ENCODE measurements at regions not wholly inside any gene's neighbourhood (a gene's known extent, or its start where the extent isn't known, plus 50 kb on each side); places are given as distances from the start of the nearest gene placed in this dataset.
A peak's percentile ranks its signal among the peaks of the same experiment; 100 is the strongest.
"Not testable (repeated sequence)": the region's sequence is repeated elsewhere in the genome, so short reads cannot be mapped to it uniquely, and the experiment has no call there.

- DNase-seq, result no peak
These were observed 112.7 kb upstream of the PTPN13 start for GRCh38 chr4:86481440-86481839.

GRCh38 chr4:86482306-86483172 lies 111.6 kb upstream of the PTPN13 start:
- no peak for DNase-seq

- no peak for DNase-seq
These were observed 111.0 kb upstream of the PTPN13 start for GRCh38 chr4:86483173-86483490.

GRCh38 chr4:86483773-86484172 lies 110.3 kb upstream of the PTPN13 start:
- no peak for DNase-seq

- no peak for DNase-seq
These were observed 109.9 kb upstream of the PTPN13 start for GRCh38 chr4:86484241-86484640.

GRCh38 chr4:86487738-86488348 lies 106.3 kb upstream of the PTPN13 start:
- no peak for DNase-seq

GRCh38 chr4:86493460-86493859 lies 100.7 kb upstream of the PTPN13 start:
- DNase-seq, result no peak

- peak in 1 of 2 donors; percentile 22 for DNase-seq
These were observed 97.7 kb upstream of the PTPN13 start for GRCh38 chr4:86496094-86497080.

- no peak for DNase-seq
These were observed 97.0 kb upstream of the PTPN13 start for GRCh38 chr4:86497131-86497530.

- peak in 1 of 2 donors; percentile 3 for DNase-seq
These were observed 95.9 kb upstream of the PTPN13 start for GRCh38 chr4:86497980-86498862.

GRCh38 chr4:86498863-86499166 lies 95.3 kb upstream of the PTPN13 start:
- DNase-seq, result no peak

- DNase-seq, result no peak
These were observed 93.6 kb upstream of the PTPN13 start for GRCh38 chr4:86500527-86500926.

- no peak for DNase-seq
These were observed 92.0 kb upstream of the PTPN13 start for GRCh38 chr4:86502081-86502480.

GRCh38 chr4:86506591-86506990 lies 87.5 kb upstream of the PTPN13 start:
- no peak for DNase-seq

GRCh38 chr4:86508436-86508835 lies 85.7 kb upstream of the PTPN13 start:
- no peak for DNase-seq

- DNase-seq, result no peak
These were observed 82.5 kb upstream of the PTPN13 start for GRCh38 chr4:86511590-86511989.

GRCh38 chr4:86512631-86513030 lies 81.5 kb upstream of the PTPN13 start:
- DNase-seq, result no peak

GRCh38 chr4:86515963-86516362 lies 78.2 kb upstream of the PTPN13 start:
- DNase-seq, result not testable (repeated sequence)

GRCh38 chr4:86521373-86521969 lies 72.6 kb upstream of the PTPN13 start:
- DNase-seq, result no peak

GRCh38 chr4:86522349-86522748 lies 71.8 kb upstream of the PTPN13 start:
- no peak for DNase-seq

- no peak for DNase-seq
These were observed 70.8 kb upstream of the PTPN13 start for GRCh38 chr4:86523333-86523732.

- DNase-seq, result not testable (repeated sequence)
These were observed 66.4 kb upstream of the PTPN13 start for GRCh38 chr4:86527713-86528112.
